HG03103 (cell line): ENCODE measurements at regions not wholly inside any gene's neighbourhood (a gene's known extent, or its start where the extent isn't known, plus 50 kb on each side); places are given as distances from the start of the nearest gene placed in this dataset.
"Not testable (repeated sequence)": the region's sequence is repeated elsewhere in the genome, so short reads cannot be mapped to it uniquely, and the experiment has no call there.

Experiments
- ATAC-seq: cut with Tn5 transposase; IDR thresholded peaks from one replicate; pipeline ENCODE4 v1.9.1; 2021; ENCODE audit warnings: low read depth; ENCODE audit not compliant: unreplicated experiment

- ATAC-seq, result no peak
Observed at GRCh38 chr6:21740376-21741124, 147.0 kb downstream of the SOX4 start.

GRCh38 chr6:21741221-21742109 lies 147.9 kb downstream of the SOX4 start:
- ATAC-seq, result no peak

GRCh38 chr6:21742238-21742660 lies 148.7 kb downstream of the SOX4 start:
- no peak for ATAC-seq

- no peak for ATAC-seq
Observed at GRCh38 chr6:21744331-21744730, 150.8 kb downstream of the SOX4 start.

- ATAC-seq, result no peak
Observed at GRCh38 chr6:21745543-21746337, 152.2 kb downstream of the SOX4 start.

GRCh38 chr6:21747441-21747840 lies 153.9 kb downstream of the SOX4 start:
- no peak for ATAC-seq

- ATAC-seq, result no peak
Observed at GRCh38 chr6:21748343-21749056, 154.9 kb downstream of the SOX4 start.

GRCh38 chr6:21749754-21750153 lies 156.2 kb downstream of the SOX4 start:
- ATAC-seq, result no peak

- ATAC-seq, result no peak
Observed at GRCh38 chr6:21750575-21750974, 157.0 kb downstream of the SOX4 start.

GRCh38 chr6:21751608-21752007 lies 158.1 kb downstream of the SOX4 start:
- no peak for ATAC-seq

GRCh38 chr6:21752054-21752811 lies 158.7 kb downstream of the SOX4 start:
- ATAC-seq, result no peak

GRCh38 chr6:21753241-21754108 lies 159.9 kb downstream of the SOX4 start:
- ATAC-seq, result no peak

GRCh38 chr6:21754891-21755290 lies 161.3 kb downstream of the SOX4 start:
- ATAC-seq, result no peak

GRCh38 chr6:21756487-21756886 lies 162.9 kb downstream of the SOX4 start:
- ATAC-seq, result no peak

GRCh38 chr6:21757392-21757791 lies 163.8 kb downstream of the SOX4 start:
- not testable (repeated sequence) for ATAC-seq

GRCh38 chr6:21759721-21760120 lies 166.2 kb downstream of the SOX4 start:
- ATAC-seq, result no peak

- not testable (repeated sequence) for ATAC-seq
Observed at GRCh38 chr6:21761053-21761730, 167.6 kb downstream of the SOX4 start.

- ATAC-seq, result no peak
Observed at GRCh38 chr6:21764989-21765388, 171.4 kb downstream of the SOX4 start.
